HEK293 (cell line): ENCODE measurements at regions not wholly inside any gene's neighbourhood (a gene's known extent, or its start where the extent isn't known, plus 50 kb on each side); places are given as distances from the start of the nearest gene placed in this dataset.

ENCODE experiments used
- CTCF ChIA-PET: fragments of 350-600 bp; formaldehyde crosslinking; extraction: SDS; loops from one replicate; lab custom pipeline; 2021; ENCODE audit warnings: antibody characterized with exemption; lab: Yijun Ruan, JAX
- POLR2A ChIA-PET: fragments of 300-600 bp; formaldehyde crosslinking; extraction: SDS; loops from one replicate; lab custom pipeline; 2020; ENCODE audit warnings: antibody characterized with exemption, inconsistent platforms; lab: Yijun Ruan, JAX
- H3K27ac ChIP-seq: fragments of 200-500 bp; sonication (Bioruptor generic); 2 replicates; pipeline ENCODE4 v1.5.1; 2014; ENCODE audit warnings: low read depth, low read length, control low read depth, inconsistent platforms; ENCODE audit errors: extremely low read depth
- H3K36me3 ChIP-seq, 2 experiments: fragments of 200-500 bp in 1 of 2; sonication (Bioruptor generic) in 1 of 2; 1 replicate in 1 of 2; 2 replicates in 1 of 2; pipeline ENCODE4 v1.5.1; 2014 to 2017; ENCODE audit warnings: inconsistent platforms in 2 of 2, low read length in 2 of 2; ENCODE audit not compliant: control insufficient read depth in 2 of 2, insufficient read depth in 1 of 2
- H3K4me1 ChIP-seq: fragments of 200-500 bp; sonication (Bioruptor generic); 2 replicates; pipeline ENCODE4 v1.5.1; 2014; ENCODE audit warnings: mild to moderate bottlenecking, low read length, inconsistent platforms; ENCODE audit not compliant: control insufficient read depth, insufficient read depth
- H3K4me3 ChIP-seq: 2 replicates; pipeline ENCODE4 v1.5.1; 2011; ENCODE audit warnings: low read depth, mild to moderate bottlenecking, control low read depth, low read length, moderate library complexity
- H3K9me3 ChIP-seq: fragments of 200-500 bp; sonication (Bioruptor generic); 2 replicates; pipeline ENCODE4 v1.5.1; 2014; ENCODE audit warnings: low read depth, low read length, inconsistent platforms; ENCODE audit not compliant: control insufficient read depth, insufficient read depth
- CTCF ChIP-seq: fragments of 450-650 bp; formaldehyde crosslinking; IDR thresholded peaks from 2 replicates; pipeline ENCODE4 v1.5.1; 2016; ENCODE audit warnings: missing biosample characterization, missing genetic modification characterization
- GLI2 ChIP-seq: fragments of 450-650 bp; formaldehyde crosslinking; IDR thresholded peaks from 2 replicates; pipeline ENCODE4; 2017; ENCODE audit warnings: missing biosample characterization, missing genetic modification characterization, low read depth, borderline replicate concordance
- GLI4 ChIP-seq: fragments of 450-650 bp; formaldehyde crosslinking; IDR thresholded peaks from 2 replicates; pipeline ENCODE4 v1.5.1; 2016; ENCODE audit warnings: missing biosample characterization, missing genetic modification characterization
- KLF7 ChIP-seq: fragments of 450-650 bp; formaldehyde crosslinking; IDR thresholded peaks from 2 replicates; pipeline ENCODE4 v1.5.1; 2016; ENCODE audit warnings: missing biosample characterization, missing genetic modification characterization, borderline replicate concordance
- OSR2 ChIP-seq: fragments of 450-650 bp; formaldehyde crosslinking; IDR thresholded peaks from 2 replicates; pipeline ENCODE4 v1.5.1; 2016; ENCODE audit warnings: missing biosample characterization, missing genetic modification characterization
- PRDM1 ChIP-seq: fragments of 450-650 bp; formaldehyde crosslinking; IDR thresholded peaks from 2 replicates; pipeline ENCODE4; 2016; ENCODE audit warnings: missing biosample characterization, missing genetic modification characterization
- PRDM6 ChIP-seq: fragments of 450-650 bp; formaldehyde crosslinking; IDR thresholded peaks from 2 replicates; pipeline ENCODE4 v1.5.1; 2017; ENCODE audit warnings: missing biosample characterization, missing genetic modification characterization
- SCRT1 ChIP-seq: fragments of 450-650 bp; formaldehyde crosslinking; IDR thresholded peaks from 2 replicates; pipeline ENCODE4 v1.5.1; 2016; ENCODE audit warnings: missing biosample characterization, missing genetic modification characterization, borderline replicate concordance
- SCRT2 ChIP-seq: fragments of 450-650 bp; formaldehyde crosslinking; IDR thresholded peaks from 2 replicates; pipeline ENCODE4 v1.5.1; 2016; ENCODE audit warnings: missing biosample characterization, missing genetic modification characterization
- SP3 ChIP-seq: fragments of 450-650 bp; formaldehyde crosslinking; IDR thresholded peaks from 2 replicates; pipeline ENCODE4 v1.5.1; 2016; ENCODE audit warnings: missing biosample characterization, missing genetic modification characterization
- ZIC2 ChIP-seq: fragments of 450-650 bp; formaldehyde crosslinking; IDR thresholded peaks from 2 replicates; pipeline ENCODE4 v1.5.1; 2016; ENCODE audit warnings: missing biosample characterization, missing genetic modification characterization
- ZNF10 ChIP-seq: fragments of 450-650 bp; formaldehyde crosslinking; IDR thresholded peaks from 2 replicates; pipeline ENCODE4 v1.5.1; 2017; ENCODE audit warnings: missing biosample characterization, missing genetic modification characterization
- ZNF121 ChIP-seq: fragments of 450-650 bp; formaldehyde crosslinking; IDR thresholded peaks from 2 replicates; pipeline ENCODE4 v1.5.1; 2016; ENCODE audit warnings: missing biosample characterization, missing genetic modification characterization
- ZNF169 ChIP-seq: fragments of 450-650 bp; formaldehyde crosslinking; IDR thresholded peaks from 2 replicates; pipeline ENCODE4 v1.5.1; 2016; ENCODE audit warnings: missing biosample characterization, missing genetic modification characterization
- ZNF202 ChIP-seq: fragments of 450-650 bp; formaldehyde crosslinking; IDR thresholded peaks from 2 replicates; pipeline ENCODE4 v1.5.1; 2016; ENCODE audit warnings: missing biosample characterization, missing genetic modification characterization, borderline replicate concordance
- ZNF274 ChIP-seq, 2 experiments: fragments of 200-500 bp in 1 of 2; fragments of 450-650 bp in 1 of 2; sonication (Bioruptor generic) in 1 of 2; formaldehyde crosslinking in 1 of 2; IDR thresholded peaks; 2 replicates each; pipeline versions ENCODE4 v1.5.1 to v1.6.1; 2014 to 2016; ENCODE audit warnings: borderline replicate concordance in 1 of 2, inconsistent platforms in 1 of 2, low read length in 1 of 2, missing biosample characterization in 1 of 2, missing genetic modification characterization in 1 of 2
- ZNF335 ChIP-seq: fragments of 450-650 bp; formaldehyde crosslinking; conservative IDR thresholded peaks from 2 replicates; pipeline ENCODE4 v1.5.1; 2016; ENCODE audit warnings: missing biosample characterization, missing genetic modification characterization
- ZNF366 ChIP-seq: fragments of 450-650 bp; formaldehyde crosslinking; conservative IDR thresholded peaks from 2 replicates; pipeline ENCODE4 v1.5.1; 2016; ENCODE audit warnings: missing biosample characterization, missing genetic modification characterization
- ZNF37A ChIP-seq: fragments of 450-650 bp; IDR thresholded peaks from 2 replicates; pipeline ENCODE4 v1.5.1; 2018; ENCODE audit warnings: missing biosample characterization, missing genetic modification characterization
- ZNF398 ChIP-seq: fragments of 450-650 bp; formaldehyde crosslinking; IDR thresholded peaks from 2 replicates; pipeline ENCODE4 v1.5.1; 2017; ENCODE audit warnings: missing biosample characterization, missing genetic modification characterization
- ZNF488 ChIP-seq: fragments of 450-650 bp; formaldehyde crosslinking; IDR thresholded peaks from 2 replicates; pipeline ENCODE4 v1.5.1; 2016; ENCODE audit warnings: missing biosample characterization, missing genetic modification characterization
- ZNF529 ChIP-seq: fragments of 450-650 bp; formaldehyde crosslinking; IDR thresholded peaks from 2 replicates; pipeline ENCODE4 v1.5.1; 2017; ENCODE audit warnings: missing genetic modification characterization, missing biosample characterization; ENCODE audit not compliant: insufficient replicate concordance
- ZNF571 ChIP-seq: fragments of 450-650 bp; formaldehyde crosslinking; IDR thresholded peaks from 2 replicates; pipeline ENCODE4 v1.5.0; 2017; ENCODE audit warnings: missing biosample characterization, missing genetic modification characterization
- ZNF621 ChIP-seq: fragments of 450-650 bp; formaldehyde crosslinking; IDR thresholded peaks from 2 replicates; pipeline ENCODE4 v1.5.1; 2017; ENCODE audit warnings: missing biosample characterization, missing genetic modification characterization
- ZNF670 ChIP-seq: fragments of 450-650 bp; formaldehyde crosslinking; IDR thresholded peaks from 2 replicates; pipeline ENCODE4 v1.5.1; 2016; ENCODE audit warnings: missing biosample characterization, missing genetic modification characterization, low read depth
- ZNF747 ChIP-seq: fragments of 450-650 bp; formaldehyde crosslinking; IDR thresholded peaks from 2 replicates; pipeline ENCODE4 v1.5.1; 2016; ENCODE audit warnings: missing biosample characterization, missing genetic modification characterization
- ZSCAN4 ChIP-seq: fragments of 450-650 bp; formaldehyde crosslinking; IDR thresholded peaks from 2 replicates; pipeline ENCODE4 v1.5.1; 2017; ENCODE audit warnings: missing biosample characterization, missing genetic modification characterization

- no peak overlapping the region for H3K4me3 ChIP-seq
- CTCF ChIA-PET = no interaction called here
- H3K4me1 ChIP-seq = no peaks in the 10 kb centered on the region
- no peak overlapping the region for H3K27ac ChIP-seq
- POLR2A ChIA-PET = no interaction called here
- H3K36me3 ChIP-seq = no peaks in the 10 kb centered on the region
- TF ChIP-seq SCRT1 = peak; percentile 87; the same call in 1 of the 2 replicates
- no peak for TF ChIP-seq ZNF621 (tag by site-specific recombination)
- TF ChIP-seq GLI4 (tag by site-specific recombination) = no peak
- TF ChIP-seq ZNF670 (tag by site-specific recombination) = no peak
- no peak for TF ChIP-seq ZNF488 (tag by site-specific recombination)
- no peak for TF ChIP-seq ZNF121 (tag by site-specific recombination)
- no peak for TF ChIP-seq ZNF169 (tag by site-specific recombination)
- no peak for TF ChIP-seq ZNF335 (tag by site-specific recombination)
- no peak for TF ChIP-seq ZNF37A
- TF ChIP-seq ZNF529 = no peak
- TF ChIP-seq GLI2 (tag by site-specific recombination) = no peak
- TF ChIP-seq CTCF (tag by site-specific recombination) = no peak
- peak; percentile 91 for TF ChIP-seq SCRT2
- no peak for TF ChIP-seq ZIC2
- H3K9me3 ChIP-seq = no peaks in the 10 kb centered on the region
These were observed 56.9 kb upstream of the MSX2 start for GRCh38 chr5:174667526-174667925.

GRCh38 chr5:174668349-174668748 is 56.0 kb upstream of the MSX2 start:
- no peak overlapping the region for H3K4me3 ChIP-seq
- H3K9me3 ChIP-seq = no peaks in the 10 kb centered on the region
- no peaks in the 10 kb centered on the region for H3K4me1 ChIP-seq
- POLR2A ChIA-PET = no interaction called here
- H3K27ac ChIP-seq = no peak overlapping the region
- CTCF ChIA-PET = no interaction called here
- H3K36me3 ChIP-seq = no peaks in the 10 kb centered on the region
- no peak for TF ChIP-seq SP3 (tag by site-specific recombination)
- TF ChIP-seq ZNF398 = no peak
- no peak for TF ChIP-seq ZNF571 (tag by site-specific recombination)
- no peak for TF ChIP-seq ZNF10 (tag by site-specific recombination)
- TF ChIP-seq PRDM1 (tag by site-specific recombination) = no peak
- no peak for TF ChIP-seq PRDM6
- no peak for TF ChIP-seq ZNF274 (IDR thresholded peaks at IDR 0.05; ENCODE audit: low read length)
- no peak for TF ChIP-seq ZNF274 (tag by site-specific recombination; IDR thresholded peaks at IDR 0.05; ENCODE audit: borderline replicate concordance)
- no peak for TF ChIP-seq ZNF202 (tag by site-specific recombination)
- no peak for TF ChIP-seq SCRT1
- no peak for TF ChIP-seq ZNF169 (tag by site-specific recombination)
- TF ChIP-seq KLF7 (tag by site-specific recombination) = no peak
- no peak for TF ChIP-seq ZNF366 (tag by site-specific recombination)
- TF ChIP-seq ZSCAN4 = no peak
- no peak for TF ChIP-seq OSR2 (tag by site-specific recombination)
- TF ChIP-seq ZNF747 = no peak
